ENCODE measurements at regions not wholly inside any gene's neighbourhood (a gene's known extent, or its start where the extent isn't known, plus 50 kb on each side); places are given as distances from the start of the nearest gene placed in this dataset.
"Not testable (repeated sequence)": the region's sequence is repeated elsewhere in the genome, so short reads cannot be mapped to it uniquely, and the experiment has no call there.

- H3K36me3 Mint-ChIP-seq (ENCODE audit: low read depth); H3K4me3 Mint-ChIP-seq; H3K4me1 Mint-ChIP-seq; H3K27ac Mint-ChIP-seq; POLR2A ChIA-PET; DNase-seq; H3K27me3 Mint-ChIP-seq; H3K9me3 Mint-ChIP-seq; CTCF ChIA-PET: not testable (repeated sequence)
Observed at GRCh38 chr4:49177847-49178246, 191.8 kb downstream of the CWH43 start.

GRCh38 chr4:49181088-49181487 is 195.0 kb downstream of the CWH43 start:
- DNase-seq; H3K27me3 Mint-ChIP-seq; H3K4me1 Mint-ChIP-seq; H3K27ac Mint-ChIP-seq; CTCF ChIA-PET; H3K36me3 Mint-ChIP-seq (ENCODE audit: low read depth); POLR2A ChIA-PET; H3K4me3 Mint-ChIP-seq; H3K9me3 Mint-ChIP-seq: not testable (repeated sequence)

GRCh38 chr4:49211396-49212194 is 225.5 kb downstream of the CWH43 start:
- CTCF ChIA-PET; DNase-seq; H3K27ac Mint-ChIP-seq; H3K36me3 Mint-ChIP-seq (ENCODE audit: low read depth); H3K4me1 Mint-ChIP-seq; H3K27me3 Mint-ChIP-seq; POLR2A ChIA-PET; H3K4me3 Mint-ChIP-seq: not testable (repeated sequence)
- peaks cover 16% of the 10 kb centered on the region for H3K9me3 Mint-ChIP-seq

GRCh38 chr4:49213250-49213649 is 227.2 kb downstream of the CWH43 start:
- peaks cover 21% of the 10 kb centered on the region for H3K9me3 Mint-ChIP-seq
- H3K4me3 Mint-ChIP-seq; DNase-seq; CTCF ChIA-PET; H3K36me3 Mint-ChIP-seq (ENCODE audit: low read depth); H3K4me1 Mint-ChIP-seq; H3K27ac Mint-ChIP-seq; POLR2A ChIA-PET; H3K27me3 Mint-ChIP-seq: not testable (repeated sequence)

- H3K4me3 Mint-ChIP-seq; H3K27ac Mint-ChIP-seq; H3K36me3 Mint-ChIP-seq (ENCODE audit: low read depth); CTCF ChIA-PET; DNase-seq; H3K4me1 Mint-ChIP-seq; H3K27me3 Mint-ChIP-seq; POLR2A ChIA-PET: not testable (repeated sequence)
- H3K9me3 Mint-ChIP-seq = peaks cover 21% of the 10 kb centered on the region
Observed at GRCh38 chr4:49213750-49214149, 227.7 kb downstream of the CWH43 start.

DNA sequence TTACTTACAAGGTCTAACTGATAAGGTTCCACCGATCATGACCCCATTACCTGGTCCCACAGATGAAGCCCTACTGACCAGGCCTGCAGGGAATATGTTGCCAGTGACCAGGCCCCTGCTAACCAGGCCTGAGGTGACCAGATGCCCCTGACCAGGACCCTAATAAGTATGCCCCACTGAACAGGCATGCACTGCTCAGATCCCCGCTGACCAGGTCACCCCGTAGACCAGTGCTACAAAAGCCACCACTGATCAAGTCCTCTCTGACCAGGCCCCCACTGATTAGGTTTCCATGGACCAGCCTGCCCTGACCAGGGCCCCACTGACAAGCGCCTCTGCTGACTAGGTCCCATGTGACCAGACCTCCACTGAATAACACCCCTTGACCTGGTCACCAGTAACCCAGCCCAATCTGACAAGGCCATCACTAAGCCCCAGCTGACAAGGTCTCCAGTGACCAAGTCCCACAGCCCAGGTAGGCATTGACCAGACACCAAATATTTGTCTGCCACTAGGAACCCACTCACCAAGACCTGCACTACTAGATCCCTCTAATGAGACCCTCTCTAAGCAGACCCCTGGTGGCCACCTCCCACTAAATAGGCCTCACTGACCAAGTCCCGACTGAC is 228.5 kb downstream of the CWH43 start:
- H3K36me3 Mint-ChIP-seq (ENCODE audit: low read depth); H3K27me3 Mint-ChIP-seq; H3K4me1 Mint-ChIP-seq; POLR2A ChIA-PET; H3K27ac Mint-ChIP-seq; H3K4me3 Mint-ChIP-seq; DNase-seq; CTCF ChIA-PET: not testable (repeated sequence)
- H3K9me3 Mint-ChIP-seq = peaks cover 29% of the 10 kb centered on the region

- CTCF ChIA-PET; DNase-seq; H3K36me3 Mint-ChIP-seq (ENCODE audit: low read depth); H3K27me3 Mint-ChIP-seq; H3K4me1 Mint-ChIP-seq; H3K4me3 Mint-ChIP-seq; POLR2A ChIA-PET; H3K27ac Mint-ChIP-seq: not testable (repeated sequence)
- H3K9me3 Mint-ChIP-seq = peaks cover 29% of the 10 kb centered on the region
Observed at GRCh38 chr4:49215082-49215479, 229.0 kb downstream of the CWH43 start.

DNA sequence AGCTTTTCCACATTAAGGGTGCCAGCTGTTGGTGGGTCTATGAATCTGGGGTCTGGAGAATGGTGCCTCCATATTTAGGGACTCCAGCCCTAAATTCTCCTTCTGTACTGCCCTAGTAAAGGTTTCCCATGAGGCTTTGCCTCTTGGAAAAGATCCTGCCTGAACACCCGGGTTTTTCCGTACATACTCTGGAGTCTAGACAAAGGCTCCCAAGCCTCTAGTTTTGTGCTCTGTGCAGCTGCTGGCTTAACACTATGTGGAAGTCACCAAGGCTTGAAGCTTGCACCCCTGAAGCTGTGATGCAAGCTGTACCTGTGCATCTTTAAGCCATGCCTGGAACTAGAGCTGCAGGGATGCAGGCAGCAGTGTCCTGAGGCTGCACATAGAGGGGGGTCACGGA is 230.5 kb downstream of the CWH43 start:
- POLR2A ChIA-PET; H3K27me3 Mint-ChIP-seq; H3K27ac Mint-ChIP-seq; DNase-seq; H3K36me3 Mint-ChIP-seq (ENCODE audit: low read depth); CTCF ChIA-PET; H3K4me1 Mint-ChIP-seq; H3K4me3 Mint-ChIP-seq: not testable (repeated sequence)
- peaks cover 33% of the 10 kb centered on the region for H3K9me3 Mint-ChIP-seq

DNA sequence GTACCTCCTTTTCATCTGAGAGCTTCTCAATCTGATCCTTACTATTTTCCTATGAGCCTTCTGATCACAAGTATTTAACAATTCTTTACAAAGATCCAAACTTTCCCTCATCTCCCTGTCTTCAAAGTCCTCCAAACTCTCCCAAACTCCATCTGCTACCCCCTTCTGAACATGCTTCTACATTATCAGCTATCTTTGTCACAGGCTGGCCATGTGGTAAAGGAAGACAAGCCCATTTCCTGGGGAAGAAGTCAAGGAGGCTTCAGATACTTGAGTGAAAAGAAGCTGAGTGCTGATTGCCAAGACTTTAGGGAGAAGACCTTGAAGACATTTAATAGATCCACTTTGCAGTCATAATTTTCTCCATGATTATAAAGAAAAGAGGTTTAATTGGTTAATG is 231.4 kb downstream of the CWH43 start:
- DNase-seq = no peak
- CTCF ChIA-PET = no interaction called here
- no peak overlapping the region for H3K27ac Mint-ChIP-seq
- H3K4me1 Mint-ChIP-seq = no peaks in the 10 kb centered on the region
- no peaks in the 10 kb centered on the region for H3K27me3 Mint-ChIP-seq
- POLR2A ChIA-PET = no interaction called here
- no peak overlapping the region for H3K4me3 Mint-ChIP-seq
- H3K9me3 Mint-ChIP-seq = peaks cover 35% of the 10 kb centered on the region
- H3K36me3 Mint-ChIP-seq (ENCODE audit: low read depth) = no peaks in the 10 kb centered on the region

DNA sequence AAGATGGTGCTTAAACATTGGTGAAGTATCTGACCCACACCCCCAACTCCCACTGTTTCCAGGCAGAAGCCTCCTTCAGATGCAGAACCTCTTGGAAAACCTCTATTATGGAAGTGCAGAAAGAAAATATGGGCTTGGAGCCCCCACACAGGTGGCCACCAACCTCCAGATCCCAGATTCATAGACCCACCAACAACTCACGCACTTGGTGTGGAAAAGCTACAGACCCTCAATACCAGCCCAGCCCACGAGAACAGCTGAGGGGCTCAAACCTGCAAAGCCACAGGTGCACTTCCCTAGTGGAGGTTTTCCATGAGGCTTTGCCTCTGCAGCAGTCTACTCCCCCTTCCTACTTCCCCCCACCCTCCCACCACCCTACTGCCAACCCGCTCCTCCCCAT is 232.0 kb downstream of the CWH43 start:
- peaks cover 38% of the 10 kb centered on the region for H3K9me3 Mint-ChIP-seq
- CTCF ChIA-PET; POLR2A ChIA-PET; H3K4me1 Mint-ChIP-seq; H3K27me3 Mint-ChIP-seq; H3K4me3 Mint-ChIP-seq; DNase-seq; H3K27ac Mint-ChIP-seq; H3K36me3 Mint-ChIP-seq (ENCODE audit: low read depth): not testable (repeated sequence)

DNA sequence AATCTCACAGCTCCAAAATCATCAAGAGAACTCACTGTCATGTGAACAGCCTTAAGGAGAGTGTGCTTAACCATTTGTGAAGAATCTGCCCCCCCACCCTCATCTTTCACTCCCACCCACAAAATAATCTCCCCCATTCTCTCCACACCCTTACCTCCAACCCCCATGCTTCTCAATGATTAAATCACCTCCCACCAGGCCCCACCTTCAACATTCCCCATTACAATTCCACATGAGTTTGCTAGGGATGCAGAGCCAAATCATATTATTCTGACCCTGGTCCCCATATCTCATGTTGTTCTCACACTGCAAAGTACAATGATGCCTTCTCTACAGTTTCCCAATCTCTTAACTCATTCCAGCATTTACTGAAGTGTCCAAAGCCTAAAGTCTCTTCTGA is 232.9 kb downstream of the CWH43 start:
- DNase-seq; H3K27ac Mint-ChIP-seq; H3K27me3 Mint-ChIP-seq; H3K4me1 Mint-ChIP-seq; H3K36me3 Mint-ChIP-seq (ENCODE audit: low read depth); POLR2A ChIA-PET; CTCF ChIA-PET; H3K4me3 Mint-ChIP-seq: not testable (repeated sequence)
- peaks cover 38% of the 10 kb centered on the region for H3K9me3 Mint-ChIP-seq

- H3K36me3 Mint-ChIP-seq (ENCODE audit: low read depth); DNase-seq; H3K27ac Mint-ChIP-seq; H3K4me1 Mint-ChIP-seq; CTCF ChIA-PET; POLR2A ChIA-PET; H3K27me3 Mint-ChIP-seq; H3K4me3 Mint-ChIP-seq: not testable (repeated sequence)
- peaks cover 34% of the 10 kb centered on the region for H3K9me3 Mint-ChIP-seq
Observed at GRCh38 chr4:49219489-49220225, 233.6 kb downstream of the CWH43 start.

GRCh38 chr4:49221209-49221608 is 235.1 kb downstream of the CWH43 start:
- ChIA-PET CTCF (no interaction called here), POLR2A (no interaction called here)
- peaks cover 29% of the 10 kb centered on the region for H3K9me3 Mint-ChIP-seq
- H3K36me3 Mint-ChIP-seq (ENCODE audit: low read depth) = no peaks in the 10 kb centered on the region
- no peak overlapping the region for H3K4me3 Mint-ChIP-seq
- H3K27ac Mint-ChIP-seq = no peak overlapping the region
- no peaks in the 10 kb centered on the region for H3K27me3 Mint-ChIP-seq
- DNase-seq = no peak
- H3K4me1 Mint-ChIP-seq = no peaks in the 10 kb centered on the region

DNA sequence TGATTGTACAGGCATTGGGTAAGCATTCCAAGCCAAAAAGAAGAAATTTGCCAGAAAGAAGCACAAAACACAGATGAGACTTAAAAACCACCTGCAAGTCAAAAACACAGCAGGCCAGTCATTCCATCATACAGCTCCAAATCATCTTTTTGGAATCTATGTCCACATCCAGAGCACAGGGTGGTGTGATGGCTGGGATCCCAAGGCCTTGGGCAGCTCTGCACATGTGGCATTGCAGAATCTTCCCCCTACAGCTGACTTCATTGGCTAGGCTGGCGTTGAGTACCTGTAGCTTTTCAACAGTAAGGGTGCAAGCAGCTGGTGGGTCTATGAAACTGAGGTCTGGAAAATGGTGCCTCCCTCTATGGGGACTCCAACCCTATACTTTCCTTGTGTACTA is 236.7 kb downstream of the CWH43 start:
- H3K27ac Mint-ChIP-seq; DNase-seq; POLR2A ChIA-PET; CTCF ChIA-PET; H3K4me3 Mint-ChIP-seq; H3K27me3 Mint-ChIP-seq; H3K36me3 Mint-ChIP-seq (ENCODE audit: low read depth); H3K4me1 Mint-ChIP-seq: not testable (repeated sequence)
- peaks cover 24% of the 10 kb centered on the region for H3K9me3 Mint-ChIP-seq

Data from activated CD4-positive, alpha-beta T cell treated with anti-CD3 and anti-CD28 coated beads, Interleukin-2, amount 10 ng/mL, durations not matched to agents 7 days and 5 days (primary cell).